ENCODE measurements at regions not wholly inside any gene's neighbourhood (a gene's known extent, or its start where the extent isn't known, plus 50 kb on each side); places are given as distances from the start of the nearest gene placed in this dataset.

- no peaks in the 10 kb centered on the region for H3K36me3 Mint-ChIP-seq (ENCODE audit: unreplicated experiment)
- peak overlapping the region; percentile 96 for H3K27ac Mint-ChIP-seq (ENCODE audit: unreplicated experiment)
- TF ChIP-seq, protein P1, sequence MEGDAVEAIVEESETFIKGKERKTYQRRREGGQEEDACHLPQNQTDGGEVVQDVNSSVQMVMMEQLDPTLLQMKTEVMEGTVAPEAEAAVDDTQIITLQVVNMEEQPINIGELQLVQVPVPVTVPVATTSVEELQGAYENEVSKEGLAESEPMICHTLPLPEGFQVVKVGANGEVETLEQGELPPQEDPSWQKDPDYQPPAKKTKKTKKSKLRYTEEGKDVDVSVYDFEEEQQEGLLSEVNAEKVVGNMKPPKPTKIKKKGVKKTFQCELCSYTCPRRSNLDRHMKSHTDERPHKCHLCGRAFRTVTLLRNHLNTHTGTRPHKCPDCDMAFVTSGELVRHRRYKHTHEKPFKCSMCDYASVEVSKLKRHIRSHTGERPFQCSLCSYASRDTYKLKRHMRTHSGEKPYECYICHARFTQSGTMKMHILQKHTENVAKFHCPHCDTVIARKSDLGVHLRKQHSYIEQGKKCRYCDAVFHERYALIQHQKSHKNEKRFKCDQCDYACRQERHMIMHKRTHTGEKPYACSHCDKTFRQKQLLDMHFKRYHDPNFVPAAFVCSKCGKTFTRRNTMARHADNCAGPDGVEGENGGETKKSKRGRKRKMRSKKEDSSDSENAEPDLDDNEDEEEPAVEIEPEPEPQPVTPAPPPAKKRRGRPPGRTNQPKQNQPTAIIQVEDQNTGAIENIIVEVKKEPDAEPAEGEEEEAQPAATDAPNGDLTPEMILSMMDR (IDR thresholded peaks at IDR 0.05): no peak
- no peaks in the 10 kb centered on the region for H3K27me3 Mint-ChIP-seq (ENCODE audit: unreplicated experiment)
- peaks cover 23% of the 10 kb centered on the region for H3K4me1 Mint-ChIP-seq (ENCODE audit: unreplicated experiment)
- no peak overlapping the region for H3K4me3 Mint-ChIP-seq (ENCODE audit: unreplicated experiment)
- DNase-seq (ENCODE audit: extremely low spot score, unreplicated experiment): no peak
- H3K9me3 Mint-ChIP-seq (ENCODE audit: unreplicated experiment): no peaks in the 10 kb centered on the region
Observed at GRCh38 chr10:30737931-30738391, 108.4 kb upstream of the LYZL2 start.

- Mint-ChIP-seq H3K27ac (ENCODE audit: unreplicated experiment) (peak overlapping the region; percentile 96), H3K27me3 (ENCODE audit: unreplicated experiment) (no peaks in the 10 kb centered on the region), H3K4me1 (ENCODE audit: unreplicated experiment) (peaks cover 23% of the 10 kb centered on the region), H3K4me3 (ENCODE audit: unreplicated experiment) (no peak overlapping the region), H3K36me3 (ENCODE audit: unreplicated experiment) (no peaks in the 10 kb centered on the region), H3K9me3 (ENCODE audit: unreplicated experiment) (peaks cover 5% of the 10 kb centered on the region)
- DNase-seq (ENCODE audit: extremely low spot score, unreplicated experiment): peak; percentile 90
- TF ChIP-seq, protein P1 (IDR thresholded peaks at IDR 0.05): no peak
Observed at GRCh38 chr10:30736685-30737232, 107.2 kb upstream of the LYZL2 start.

GRCh38 chr10:30734901-30735300, 105.3 kb upstream of the LYZL2 start:
- TF ChIP-seq, protein P1 (IDR thresholded peaks at IDR 0.05): no peak
- Mint-ChIP-seq H3K4me3 (ENCODE audit: unreplicated experiment) (no peak overlapping the region), H3K27ac (ENCODE audit: unreplicated experiment) (peak overlapping the region; percentile 60), H3K9me3 (ENCODE audit: unreplicated experiment) (peaks cover 11% of the 10 kb centered on the region), H3K36me3 (ENCODE audit: unreplicated experiment) (no peaks in the 10 kb centered on the region), H3K4me1 (ENCODE audit: unreplicated experiment) (peaks cover 23% of the 10 kb centered on the region), H3K27me3 (ENCODE audit: unreplicated experiment) (no peaks in the 10 kb centered on the region)
- DNase-seq (ENCODE audit: extremely low spot score, unreplicated experiment): no peak

DNA sequence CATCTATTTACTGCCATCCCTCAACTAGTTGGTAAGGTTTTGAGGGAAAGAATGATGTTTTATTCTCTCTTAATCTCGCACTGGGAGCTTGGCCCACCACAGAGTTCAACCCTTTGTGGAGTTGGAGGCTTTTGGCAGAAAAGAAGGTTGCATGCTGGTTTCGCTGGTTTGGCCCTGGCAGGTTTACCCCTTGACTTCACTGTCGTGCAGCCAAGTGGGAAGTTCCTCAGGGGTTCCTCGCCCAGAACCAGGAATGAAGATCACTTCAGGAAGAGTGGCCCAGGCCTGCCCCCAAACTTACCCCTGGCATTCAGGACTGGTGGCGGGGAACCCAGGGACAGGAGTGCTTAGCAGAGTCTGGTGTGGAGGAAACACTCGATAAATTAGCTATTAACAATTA, 103.1 kb upstream of the LYZL2 start:
- Mint-ChIP-seq H3K27me3 (ENCODE audit: unreplicated experiment) (no peaks in the 10 kb centered on the region), H3K4me3 (ENCODE audit: unreplicated experiment) (no peak overlapping the region), H3K4me1 (ENCODE audit: unreplicated experiment) (peaks cover 23% of the 10 kb centered on the region), H3K27ac (ENCODE audit: unreplicated experiment) (no peak overlapping the region), H3K9me3 (ENCODE audit: unreplicated experiment) (peaks cover 11% of the 10 kb centered on the region), H3K36me3 (ENCODE audit: unreplicated experiment) (no peaks in the 10 kb centered on the region)
- no peak for DNase-seq (ENCODE audit: extremely low spot score, unreplicated experiment)
- TF ChIP-seq, protein P1 (IDR thresholded peaks at IDR 0.05): no peak

- Mint-ChIP-seq H3K9me3 (ENCODE audit: unreplicated experiment) (peaks cover 11% of the 10 kb centered on the region), H3K4me1 (ENCODE audit: unreplicated experiment) (peaks cover 23% of the 10 kb centered on the region), H3K27ac (ENCODE audit: unreplicated experiment) (no peak overlapping the region), H3K27me3 (ENCODE audit: unreplicated experiment) (no peaks in the 10 kb centered on the region), H3K36me3 (ENCODE audit: unreplicated experiment) (no peaks in the 10 kb centered on the region), H3K4me3 (ENCODE audit: unreplicated experiment) (no peak overlapping the region)
- TF ChIP-seq, protein P1 (IDR thresholded peaks at IDR 0.05): no peak
- no peak for DNase-seq (ENCODE audit: extremely low spot score, unreplicated experiment)
Observed at GRCh38 chr10:30731963-30732362, 102.4 kb upstream of the LYZL2 start.
